HG02763 (cell line): ENCODE measurements at regions not wholly inside any gene's neighbourhood (a gene's known extent, or its start where the extent isn't known, plus 50 kb on each side); places are given as distances from the start of the nearest gene placed in this dataset.

ENCODE experiments used
- ATAC-seq: cut with Tn5 transposase; IDR thresholded peaks from one replicate; pipeline ENCODE4 v1.9.1; 2021; ENCODE audit warnings: mild to moderate bottlenecking, moderate library complexity; ENCODE audit not compliant: unreplicated experiment

DNA sequence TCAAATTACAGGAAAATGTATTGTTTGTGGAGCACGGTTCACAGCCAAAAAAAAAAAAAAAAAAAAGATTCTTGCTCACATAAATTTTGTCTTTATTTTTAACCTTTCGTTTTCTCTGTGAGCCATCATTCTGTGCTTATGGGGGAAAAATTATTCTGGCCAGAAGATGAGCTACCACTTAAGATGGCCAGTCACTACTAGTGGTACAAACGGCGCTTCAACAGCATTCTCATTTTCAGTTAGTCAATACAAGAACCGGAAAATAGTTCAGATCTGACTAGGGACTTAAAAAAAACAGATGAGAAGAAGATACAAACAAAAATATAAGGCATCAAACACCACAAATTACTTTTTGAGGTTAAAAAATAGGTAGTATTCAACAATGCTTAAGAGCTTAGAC is 158.6 kb upstream of the CNTN5 start:
- no peak for ATAC-seq

GRCh38 chr11:98871690-98872089 is 149.1 kb upstream of the CNTN5 start:
- no peak for ATAC-seq

DNA sequence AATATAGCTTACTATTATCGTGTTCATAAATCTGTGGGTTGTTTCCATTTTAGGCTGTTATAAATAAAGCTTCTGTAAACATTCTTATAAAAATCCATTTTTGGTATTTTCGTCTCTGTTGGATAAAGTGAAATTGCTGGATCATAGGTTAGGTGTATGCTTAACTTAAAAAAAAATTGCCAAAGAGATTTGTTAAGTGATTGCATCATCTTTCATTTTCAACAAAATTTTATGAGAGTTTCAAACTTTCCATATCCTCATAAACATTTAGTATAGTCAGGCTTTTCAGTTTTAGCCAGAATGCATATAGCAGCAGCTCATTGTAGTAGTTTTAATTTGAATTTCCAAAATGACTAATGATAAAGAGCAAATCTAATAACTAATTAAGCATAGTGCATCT is 146.7 kb upstream of the CNTN5 start:
- no peak for ATAC-seq

DNA sequence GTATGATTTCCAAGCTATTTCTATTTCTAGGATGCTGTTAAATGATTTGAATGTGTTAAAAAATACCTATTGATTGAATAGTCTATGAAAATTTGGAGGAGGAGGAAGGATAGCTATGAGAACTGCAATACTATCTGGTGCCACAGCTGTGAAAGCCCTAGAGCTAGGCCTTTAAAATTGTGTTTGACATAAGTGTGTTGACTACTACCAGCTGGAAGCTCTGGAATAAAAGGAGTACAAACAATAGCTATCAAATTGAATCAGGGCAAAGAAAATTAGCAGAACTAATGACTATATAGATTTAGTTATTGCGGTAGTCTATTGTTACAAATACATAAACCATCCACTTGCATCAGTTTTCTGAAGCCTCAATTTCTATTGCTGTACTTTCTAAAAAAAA is 124.8 kb upstream of the CNTN5 start:
- ATAC-seq: no peak

GRCh38 chr11:98940913-98941312 is 79.8 kb upstream of the CNTN5 start:
- no peak for ATAC-seq

DNA sequence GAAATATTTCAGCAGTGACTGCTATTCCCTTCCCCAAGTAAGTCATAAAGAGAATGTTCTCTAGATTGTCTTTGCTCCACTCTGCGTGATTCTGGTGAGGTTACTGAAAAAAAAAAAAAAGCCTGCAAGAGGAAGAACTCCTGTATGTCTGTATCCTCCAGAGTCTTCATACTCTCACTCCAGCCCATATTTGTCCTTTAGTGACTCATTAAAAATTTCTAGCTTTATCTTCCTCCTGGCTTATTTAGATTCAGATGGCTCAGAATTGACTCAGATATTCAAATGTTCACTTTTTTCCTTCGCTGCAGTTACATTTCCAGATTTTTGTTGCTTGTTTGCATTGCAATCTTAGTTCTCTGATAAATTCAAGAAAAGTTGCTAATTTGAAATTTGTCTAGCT is 76.3 kb upstream of the CNTN5 start:
- ATAC-seq: no peak

DNA sequence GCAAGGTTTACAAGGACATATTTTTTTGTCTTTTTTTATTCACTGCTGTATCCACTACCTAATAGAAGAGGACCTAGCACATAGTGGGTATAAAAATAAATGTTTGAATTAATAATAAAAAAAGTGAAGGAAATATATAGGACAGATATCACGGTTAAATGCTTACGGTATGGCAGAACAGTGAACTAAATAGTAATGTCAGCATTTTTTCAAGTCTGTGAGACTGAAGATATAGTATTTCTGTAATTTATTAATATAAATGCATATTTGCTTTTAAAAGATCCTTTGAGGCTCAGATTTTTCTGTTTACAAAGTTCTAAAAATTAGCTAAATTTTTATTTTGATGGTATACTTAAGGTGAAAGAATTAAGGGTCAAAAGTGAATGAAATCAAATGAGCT is 68.6 kb upstream of the CNTN5 start:
- ATAC-seq: no peak

DNA sequence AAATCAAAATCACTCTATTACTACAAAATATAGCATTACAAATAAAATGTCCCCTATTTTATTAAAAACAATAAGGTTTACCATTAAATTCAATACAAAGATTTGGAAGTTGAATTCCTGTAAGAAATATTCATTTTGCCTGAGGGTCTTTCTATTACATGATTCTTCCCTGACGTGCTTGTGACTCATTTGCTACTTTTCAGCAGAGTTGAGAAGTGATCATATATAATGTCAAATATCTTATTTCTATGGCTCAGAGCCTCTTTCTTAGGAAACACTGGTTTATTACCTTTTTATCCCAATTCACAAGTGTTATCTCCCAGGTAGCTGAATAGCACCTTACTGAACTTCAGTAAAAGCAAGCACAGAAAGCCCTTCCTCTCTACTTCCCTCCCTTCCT is 65.2 kb upstream of the CNTN5 start:
- no peak for ATAC-seq

DNA sequence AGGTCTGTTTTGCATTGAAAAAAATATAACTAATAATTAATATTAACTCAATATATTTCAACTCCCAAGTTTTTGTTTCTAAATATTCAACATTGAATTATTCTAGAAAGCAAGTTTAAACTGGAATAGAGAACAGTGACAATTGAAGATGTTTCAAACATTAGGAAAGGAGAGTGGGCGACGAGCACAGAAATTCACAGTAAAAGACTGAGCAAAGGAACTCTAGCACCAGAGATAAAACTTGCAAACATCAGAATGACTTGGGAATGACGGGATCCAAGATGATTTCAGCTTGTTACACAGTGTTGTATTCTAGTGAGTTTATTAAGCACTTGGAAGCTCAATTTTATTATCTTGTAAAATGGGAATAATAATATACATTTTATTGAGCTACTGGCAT is 56.6 kb upstream of the CNTN5 start:
- ATAC-seq: no peak

DNA sequence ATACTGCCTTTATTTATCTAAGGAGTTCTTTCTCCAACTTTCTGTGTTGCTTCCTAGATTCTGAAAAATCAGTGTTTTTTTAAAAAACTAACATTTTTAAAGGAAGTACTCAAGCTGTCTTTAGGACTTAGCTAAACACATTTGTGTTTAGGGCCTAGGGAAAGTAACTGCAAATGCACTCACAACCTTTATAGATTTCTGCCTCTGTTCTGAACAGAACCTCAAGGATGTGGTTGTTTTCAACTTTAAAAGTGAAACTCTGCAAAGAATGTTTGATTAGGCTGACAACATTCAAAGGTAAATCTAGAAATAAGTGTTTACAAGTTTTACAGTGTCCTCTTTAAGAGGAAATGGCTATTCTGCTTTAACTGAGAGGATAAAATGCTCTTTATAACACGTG is 55.4 kb upstream of the CNTN5 start:
- no peak for ATAC-seq

DNA sequence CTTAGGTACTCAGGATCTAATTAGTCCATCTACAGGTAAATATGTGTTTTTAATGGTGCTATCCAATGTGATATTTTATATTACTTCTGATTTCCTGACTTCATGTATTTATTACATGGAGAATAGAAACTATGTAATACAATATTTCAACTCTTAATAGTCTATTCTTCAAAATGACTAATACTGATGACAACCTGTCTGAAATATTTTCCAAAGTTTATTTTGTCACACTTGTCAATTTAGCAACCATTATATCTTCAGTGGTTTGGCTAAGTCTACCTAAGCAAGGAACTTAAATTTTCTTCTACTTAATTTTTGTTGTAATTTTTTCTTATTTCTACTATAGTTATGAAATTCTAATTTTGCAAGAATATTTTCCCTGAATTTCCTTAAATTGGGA is 55.0 kb upstream of the CNTN5 start:
- ATAC-seq: no peak

DNA sequence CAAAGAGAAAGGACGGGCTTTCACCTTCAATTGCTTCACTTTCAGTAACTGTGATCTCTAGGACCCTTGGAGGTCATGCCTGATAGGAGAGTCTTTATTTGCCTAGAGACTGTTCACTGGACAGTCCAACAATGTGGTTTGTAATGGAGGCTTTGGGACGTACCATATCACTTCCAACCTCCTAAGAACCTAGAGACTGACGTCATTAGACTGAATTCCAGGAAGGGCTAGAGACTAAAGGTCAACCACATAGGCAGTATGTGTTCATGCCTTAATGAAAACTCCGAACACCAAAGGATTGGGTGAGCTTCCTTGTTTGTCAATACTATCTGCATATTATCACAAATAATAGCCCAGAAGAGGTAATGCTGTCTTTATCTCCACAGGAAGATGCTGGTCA is 53.7 kb upstream of the CNTN5 start:
- no peak for ATAC-seq
